ENCODE measurements at regions not wholly inside any gene's neighbourhood (a gene's known extent, or its start where the extent isn't known, plus 50 kb on each side); places are given as distances from the start of the nearest gene placed in this dataset.
"Not testable (repeated sequence)": the region's sequence is repeated elsewhere in the genome, so short reads cannot be mapped to it uniquely, and the experiment has no call there.

- DNase-seq (ENCODE audit: low spot score), result no peak
- in situ Hi-C loops (cut with HindIII; ENCODE audit: low sequenced_read_pairs), result no loop called here
These were observed 50.6 kb upstream of the C1QTNF9B start for GRCh38 chr13:23947893-23948292.

GRCh38 chr13:23949200-23949599 is 51.9 kb upstream of the C1QTNF9B start:
- in situ Hi-C loops (cut with HindIII; ENCODE audit: low sequenced_read_pairs), result no loop called here
- DNase-seq (ENCODE audit: low spot score), result peak; percentile 32

DNA sequence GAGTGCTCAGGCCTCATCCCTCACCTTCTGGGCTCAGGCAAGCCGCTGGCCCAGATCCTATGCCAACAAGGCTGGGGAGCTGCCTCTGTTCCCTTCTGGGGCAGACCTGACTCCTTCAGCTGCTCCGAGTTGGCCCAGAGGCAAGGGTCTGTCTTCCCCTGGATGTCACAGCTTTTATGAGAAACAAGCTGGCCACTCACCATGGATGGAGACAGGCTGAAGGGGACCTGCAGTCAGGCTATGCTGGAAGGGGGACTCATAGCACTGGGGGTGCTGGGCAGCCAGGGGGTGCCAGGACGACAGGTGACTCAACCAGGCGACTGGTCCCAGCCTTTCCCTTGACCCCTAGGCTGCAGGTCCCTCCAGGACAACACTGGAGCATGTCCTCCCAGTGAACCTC is 52.4 kb upstream of the C1QTNF9B start:
- no peak for DNase-seq (ENCODE audit: low spot score)
- in situ Hi-C loops (cut with HindIII; ENCODE audit: low sequenced_read_pairs), result no loop called here

GRCh38 chr13:23950736-23951510 is 53.6 kb upstream of the C1QTNF9B start:
- in situ Hi-C loops (cut with HindIII; ENCODE audit: low sequenced_read_pairs), result no loop called here

GRCh38 chr13:23952796-23953195 is 55.5 kb upstream of the C1QTNF9B start:
- DNase-seq (ENCODE audit: low spot score), result no peak
- in situ Hi-C loops (cut with HindIII; ENCODE audit: low sequenced_read_pairs), result no loop called here

More at GRCh38 chr13:23950736-23951510, 53.6 kb upstream of the C1QTNF9B start:
- no peak for DNase-seq (ENCODE audit: low spot score)

DNA sequence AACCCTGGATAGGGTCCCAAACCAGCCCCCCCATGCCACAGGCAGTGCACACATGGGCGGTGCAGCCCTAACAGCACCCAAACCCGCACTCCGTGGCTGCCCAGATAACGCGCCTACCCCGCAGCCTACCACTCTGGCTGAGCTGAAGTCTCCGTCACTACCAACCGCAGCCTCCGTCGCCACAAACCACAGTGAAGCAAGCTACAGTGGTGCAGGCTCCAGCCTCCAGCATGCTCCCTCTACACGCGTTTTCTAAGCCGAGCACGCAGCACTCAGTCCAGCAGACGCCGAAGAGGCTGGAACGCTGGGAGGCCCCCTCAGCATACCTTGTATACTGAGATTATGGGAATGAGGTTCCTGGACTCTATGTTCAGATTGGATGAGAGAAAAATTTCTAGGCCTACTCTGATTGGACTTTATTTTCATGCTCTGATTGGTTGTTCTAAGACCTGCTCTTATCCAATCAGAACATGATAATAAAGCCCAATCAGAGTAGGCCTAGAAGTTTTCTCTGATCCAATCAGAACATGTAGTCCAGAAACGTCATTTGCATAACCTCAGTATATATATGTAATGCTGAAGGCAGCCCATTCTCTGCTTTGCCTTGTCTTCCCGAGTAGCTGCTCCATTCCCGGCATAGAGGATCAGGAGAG is 56.7 kb upstream of the C1QTNF9B start:
- in situ Hi-C loops (cut with HindIII; ENCODE audit: low sequenced_read_pairs), result no loop called here
- DNase-seq (ENCODE audit: low spot score), result no peak

- DNase-seq (ENCODE audit: low spot score), result no peak
These were observed 57.8 kb upstream of the C1QTNF9B start for GRCh38 chr13:23955064-23955463.

GRCh38 chr13:23956106-23956505 is 58.8 kb upstream of the C1QTNF9B start:
- DNase-seq (ENCODE audit: low spot score), result no peak
- in situ Hi-C loops (cut with HindIII; ENCODE audit: low sequenced_read_pairs), result no loop called here

More at GRCh38 chr13:23955064-23955463, 57.8 kb upstream of the C1QTNF9B start:
- in situ Hi-C loops (cut with HindIII; ENCODE audit: low sequenced_read_pairs), result no loop called here

- no peak for DNase-seq (ENCODE audit: low spot score)
- in situ Hi-C loops (cut with HindIII; ENCODE audit: low sequenced_read_pairs), result no loop called here
These were observed 60.7 kb upstream of the C1QTNF9B start for GRCh38 chr13:23957981-23958380.

DNA sequence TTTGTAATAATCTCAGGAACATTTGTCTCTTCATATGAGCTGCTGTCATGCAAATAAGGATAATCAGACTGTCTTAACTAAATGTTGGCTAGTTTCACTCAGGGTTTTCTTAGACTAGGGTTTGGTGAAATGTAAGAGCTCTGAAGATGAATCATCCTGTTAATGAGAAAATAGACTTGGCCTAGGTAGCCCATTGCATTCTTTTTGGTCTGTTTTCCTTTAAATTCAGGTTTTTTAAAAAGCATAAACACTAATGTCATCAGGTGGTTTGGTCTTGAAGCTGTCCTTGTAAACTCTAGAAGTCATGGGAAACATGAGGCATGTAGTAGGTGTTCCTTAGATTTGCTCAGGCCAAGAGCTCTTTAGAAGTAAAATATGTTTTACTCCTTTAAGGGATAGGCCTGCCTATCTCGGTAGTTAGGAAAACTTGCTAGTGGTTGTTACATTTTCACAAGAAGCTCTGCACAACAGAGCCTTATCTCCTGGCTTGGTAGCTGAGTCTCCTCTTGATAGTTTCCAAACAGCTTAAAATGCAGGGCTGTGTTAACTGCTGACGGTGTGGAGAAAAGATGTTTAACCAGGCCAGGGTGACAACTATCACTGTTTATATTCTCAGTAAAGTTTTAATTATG is 62.0 kb upstream of the C1QTNF9B start:
- in situ Hi-C loops (cut with HindIII; ENCODE audit: low sequenced_read_pairs), result no loop called here
- DNase-seq (ENCODE audit: low spot score), result no peak

DNA sequence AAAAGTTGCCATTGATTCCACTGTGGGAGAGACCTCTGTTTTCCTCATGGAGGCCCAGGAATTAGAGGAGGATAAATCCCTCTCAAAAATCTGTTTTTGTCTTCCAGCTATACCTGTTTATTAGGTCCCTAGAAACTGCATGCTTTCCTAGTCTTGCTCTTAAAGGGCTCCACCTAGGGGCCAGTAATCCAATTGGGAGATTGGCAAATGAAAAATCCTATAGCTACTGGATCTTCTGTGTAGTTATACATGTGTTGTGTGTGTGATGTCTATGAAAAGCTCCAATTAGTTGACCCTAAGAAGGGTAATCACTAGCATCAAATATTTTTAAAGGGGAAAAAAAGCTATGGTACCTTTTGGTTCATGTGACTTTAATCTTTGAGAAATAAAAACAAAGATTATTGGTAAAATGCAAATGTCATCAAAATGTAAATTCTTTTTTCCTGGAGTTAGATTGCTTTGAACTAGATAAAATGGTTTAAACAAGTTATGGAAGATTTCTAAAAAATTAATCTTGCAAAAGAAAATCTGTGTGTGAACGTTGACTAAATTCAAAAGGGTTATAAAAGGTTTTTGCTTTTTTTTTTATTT is 63.4 kb upstream of the C1QTNF9B start:
- DNase-seq (ENCODE audit: low spot score), result peak; percentile 44
- in situ Hi-C loops (cut with HindIII; ENCODE audit: low sequenced_read_pairs), result no loop called here

- in situ Hi-C loops (cut with HindIII; ENCODE audit: low sequenced_read_pairs), result no loop called here
- DNase-seq (ENCODE audit: low spot score), result no peak
These were observed 66.1 kb upstream of the C1QTNF9B start for GRCh38 chr13:23963184-23963931.

- in situ Hi-C loops (cut with HindIII; ENCODE audit: low sequenced_read_pairs), result no loop called here
- no peak for DNase-seq (ENCODE audit: low spot score)
These were observed 66.6 kb upstream of the C1QTNF9B start for GRCh38 chr13:23963947-23964346.

GRCh38 chr13:23965346-23965745 is 68.0 kb upstream of the C1QTNF9B start:
- peak; percentile 16 for DNase-seq (ENCODE audit: low spot score)
- in situ Hi-C loops (cut with HindIII; ENCODE audit: low sequenced_read_pairs), result no loop called here

GRCh38 chr13:23966221-23966690 is 69.0 kb upstream of the C1QTNF9B start:
- in situ Hi-C loops (cut with HindIII; ENCODE audit: low sequenced_read_pairs), result no loop called here

GRCh38 chr13:23966691-23967615 is 69.7 kb upstream of the C1QTNF9B start:
- no peak for DNase-seq (ENCODE audit: low spot score)
- in situ Hi-C loops (cut with HindIII; ENCODE audit: low sequenced_read_pairs), result no loop called here

More at GRCh38 chr13:23966221-23966690, 69.0 kb upstream of the C1QTNF9B start:
- DNase-seq (ENCODE audit: low spot score), result no peak

GRCh38 chr13:23967792-23968191 is 70.5 kb upstream of the C1QTNF9B start:
- in situ Hi-C loops (cut with HindIII; ENCODE audit: low sequenced_read_pairs); DNase-seq (ENCODE audit: low spot score): not testable (repeated sequence)

- in situ Hi-C loops (cut with HindIII; ENCODE audit: low sequenced_read_pairs), result no loop called here
- no peak for DNase-seq (ENCODE audit: low spot score)
These were observed 72.3 kb upstream of the C1QTNF9B start for GRCh38 chr13:23969647-23970046.
